ENCODE measurements at regions not wholly inside any gene's neighbourhood (a gene's known extent, or its start where the extent isn't known, plus 50 kb on each side); places are given as distances from the start of the nearest gene placed in this dataset.

- no peak overlapping the region for H3K4me3 ChIP-seq
- no peak for TF ChIP-seq POLR2A (IDR thresholded peaks at IDR 0.05)
- TF ChIP-seq POLR2AphosphoS5 (IDR thresholded peaks at IDR 0.05), result no peak
- no peak for TF ChIP-seq CTCF (IDR thresholded peaks at IDR 0.05)
- intact Hi-C loops (cut with DNase I; ENCODE audit: low total_unique reads), result no loop called here
- H3K27ac ChIP-seq, result no peak overlapping the region
- H3K9me3 ChIP-seq, result no peaks in the 10 kb centered on the region
- no peaks in the 10 kb centered on the region for H3K27me3 ChIP-seq
- no peaks in the 10 kb centered on the region for H3K4me1 ChIP-seq
- DNase-seq (ENCODE audit: low spot score in 2 of 2), result no peak
- no peaks in the 10 kb centered on the region for H3K36me3 ChIP-seq
Observed at GRCh38 chr1:81525085-81525484, 275.6 kb upstream of the ADGRL2 start.

- TF ChIP-seq POLR2A (IDR thresholded peaks at IDR 0.05), result no peak
- TF ChIP-seq POLR2AphosphoS5 (IDR thresholded peaks at IDR 0.05), result no peak
- no peak for TF ChIP-seq CTCF (IDR thresholded peaks at IDR 0.05)
- no peak overlapping the region for H3K4me3 ChIP-seq
- intact Hi-C loops (cut with DNase I; ENCODE audit: low total_unique reads), result no loop called here
- no peaks in the 10 kb centered on the region for H3K9me3 ChIP-seq
- DNase-seq (ENCODE audit: low spot score in 2 of 2), result no peak
- no peaks in the 10 kb centered on the region for H3K36me3 ChIP-seq
- no peaks in the 10 kb centered on the region for H3K27me3 ChIP-seq
- no peak overlapping the region for H3K27ac ChIP-seq
- H3K4me1 ChIP-seq, result no peaks in the 10 kb centered on the region
Observed at GRCh38 chr1:81519987-81520386, 280.7 kb upstream of the ADGRL2 start.

- H3K36me3 ChIP-seq, result no peaks in the 10 kb centered on the region
- H3K9me3 ChIP-seq, result no peaks in the 10 kb centered on the region
- H3K4me3 ChIP-seq, result no peak overlapping the region
- TF ChIP-seq POLR2A (IDR thresholded peaks at IDR 0.05) (no peak), CTCF (IDR thresholded peaks at IDR 0.05) (no peak), POLR2AphosphoS5 (IDR thresholded peaks at IDR 0.05) (no peak)
- no peak for DNase-seq (ENCODE audit: low spot score in 2 of 2)
- no peaks in the 10 kb centered on the region for H3K4me1 ChIP-seq
- no peaks in the 10 kb centered on the region for H3K27me3 ChIP-seq
- intact Hi-C loops (cut with DNase I; ENCODE audit: low total_unique reads), result no loop called here
- H3K27ac ChIP-seq, result no peak overlapping the region
Observed at GRCh38 chr1:81517987-81518386, 282.7 kb upstream of the ADGRL2 start.

- H3K27me3 ChIP-seq, result no peaks in the 10 kb centered on the region
Observed at GRCh38 chr1:81513796-81514354, 286.9 kb upstream of the ADGRL2 start.

More at GRCh38 chr1:81513796-81514354, 286.9 kb upstream of the ADGRL2 start:
- Histone ChIP-seq H3K36me3 (no peaks in the 10 kb centered on the region), H3K27ac (no peak overlapping the region), H3K9me3 (no peaks in the 10 kb centered on the region), H3K4me3 (no peak overlapping the region), H3K4me1 (no peaks in the 10 kb centered on the region)
- TF ChIP-seq POLR2AphosphoS5 (IDR thresholded peaks at IDR 0.05) (no peak), POLR2A (IDR thresholded peaks at IDR 0.05) (no peak), CTCF (IDR thresholded peaks at IDR 0.05) (no peak)
- no peak for DNase-seq (ENCODE audit: low spot score in 2 of 2)
- intact Hi-C loops (cut with DNase I; ENCODE audit: low total_unique reads), result no loop called here

Data from breast epithelium (tissue), 4 donors.